ENCODE measurements at regions not wholly inside any gene's neighbourhood (a gene's known extent, or its start where the extent isn't known, plus 50 kb on each side); places are given as distances from the start of the nearest gene placed in this dataset.
"Not testable (repeated sequence)": the region's sequence is repeated elsewhere in the genome, so short reads cannot be mapped to it uniquely, and the experiment has no call there.

DNA sequence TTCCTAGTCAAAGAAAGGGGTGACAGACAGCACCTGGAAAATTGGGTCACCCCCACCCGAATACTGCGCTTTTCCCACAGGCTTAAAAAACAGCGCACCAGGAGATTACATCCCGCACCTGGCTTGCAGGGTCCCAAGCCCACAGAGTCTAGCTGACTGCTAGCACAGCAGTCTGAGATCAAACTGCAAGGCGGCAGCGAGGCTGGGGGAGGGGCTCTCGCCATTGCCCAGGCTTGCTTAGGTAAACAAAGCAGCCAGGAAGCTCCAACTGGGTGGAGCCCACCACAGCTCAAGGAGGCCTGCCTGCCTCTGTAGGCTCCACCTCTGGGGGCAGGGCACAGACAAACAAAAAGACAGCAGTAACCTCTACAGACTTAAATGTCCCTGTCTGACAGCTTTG lies 792.6 kb downstream of the NTRK3 start:
- DNase-seq, result not testable (repeated sequence)

DNA sequence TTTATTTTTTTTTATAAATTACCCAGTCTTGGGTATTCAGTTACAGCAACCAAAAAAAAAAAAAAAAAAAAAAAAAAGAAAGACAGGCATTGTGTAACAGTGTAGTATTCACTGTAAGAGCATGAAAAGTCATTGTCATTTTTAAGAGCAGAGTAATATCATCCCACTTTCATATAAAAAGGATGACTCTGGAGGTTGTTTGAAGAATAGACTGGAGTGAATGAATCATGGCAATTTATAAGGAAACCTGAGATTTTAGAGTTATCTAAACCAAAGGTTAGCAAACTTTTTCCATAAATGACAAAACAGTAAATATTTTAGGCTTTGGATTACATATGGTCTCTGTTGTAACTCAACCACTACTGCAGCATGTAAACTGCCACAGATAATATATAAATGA lies 794.9 kb downstream of the NTRK3 start:
- DNase-seq, result no peak

DNA sequence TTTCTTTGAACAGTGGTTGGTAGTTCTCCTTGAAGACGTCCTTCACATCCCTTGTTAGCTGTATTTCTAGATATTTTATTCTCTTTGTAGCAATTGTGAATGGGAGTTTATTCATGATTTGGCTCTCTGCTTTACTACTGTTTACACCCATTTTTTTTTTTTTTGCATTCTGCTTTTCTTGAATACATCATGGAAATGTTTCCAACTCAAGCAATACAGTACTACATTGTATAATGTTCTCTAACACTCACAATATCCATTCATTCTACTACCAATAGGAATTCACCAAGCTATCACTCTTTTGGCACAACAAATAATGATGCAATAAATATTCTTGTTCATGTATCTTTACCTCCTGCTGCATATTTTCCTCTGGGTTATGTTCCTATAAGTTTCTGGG lies 801.7 kb downstream of the NTRK3 start:
- DNase-seq, result no peak

DNA sequence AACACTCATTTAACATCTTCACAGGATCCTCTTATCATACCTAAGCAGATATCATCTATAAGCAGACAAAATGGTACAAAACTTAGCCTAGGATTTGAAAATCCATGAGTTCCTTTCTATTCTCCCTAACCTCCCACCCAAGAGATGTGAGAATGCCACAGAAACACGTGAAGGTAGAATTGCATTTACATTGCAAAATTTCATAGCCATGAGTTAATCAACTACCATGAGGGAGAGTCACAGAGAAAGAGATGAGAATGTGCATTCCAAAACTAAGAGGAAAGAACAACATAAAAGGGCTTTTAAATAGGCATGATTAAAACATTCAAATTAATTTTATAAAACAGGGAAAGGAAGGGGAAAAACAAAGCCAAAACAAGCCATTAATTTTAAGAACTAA lies 806.2 kb downstream of the NTRK3 start:
- no peak for DNase-seq

DNA sequence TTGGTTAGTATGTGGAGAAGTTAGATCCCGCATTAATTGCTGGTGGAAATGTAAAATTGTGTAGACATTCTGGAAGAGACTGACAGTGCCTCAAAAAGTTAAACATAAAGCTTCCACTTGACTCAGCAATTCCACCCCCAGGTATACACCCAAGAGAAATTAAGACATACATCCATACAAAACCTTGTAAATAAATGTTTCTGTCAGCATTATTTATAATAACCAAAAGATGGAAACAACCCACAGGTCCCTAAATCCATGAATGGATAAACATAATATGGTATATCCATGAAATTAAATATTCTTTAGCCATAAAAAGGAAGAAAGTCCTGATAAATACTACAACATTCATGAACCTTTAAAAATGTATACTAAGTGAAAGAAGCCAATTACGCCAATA lies 817.4 kb downstream of the NTRK3 start:
- DNase-seq, result no peak

DNA sequence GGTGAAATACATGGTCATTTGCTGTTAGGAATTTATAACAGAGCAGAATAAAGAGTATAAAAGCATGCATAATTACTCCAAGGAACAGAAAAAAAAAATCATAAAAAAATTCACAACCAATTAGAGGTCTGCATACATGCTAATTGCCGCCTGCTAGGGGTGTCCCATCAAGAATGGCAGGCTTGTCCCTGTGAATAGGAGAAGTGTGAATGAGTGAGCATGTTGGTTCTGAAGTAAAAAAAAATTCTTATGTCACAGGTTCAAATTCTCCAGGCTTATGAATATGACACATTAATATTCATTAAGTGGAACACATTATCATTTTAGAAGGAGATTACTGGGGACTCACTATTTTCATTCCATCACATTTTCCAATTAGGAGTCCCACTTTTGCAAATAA lies 822.7 kb downstream of the NTRK3 start:
- DNase-seq, result no peak

DNA sequence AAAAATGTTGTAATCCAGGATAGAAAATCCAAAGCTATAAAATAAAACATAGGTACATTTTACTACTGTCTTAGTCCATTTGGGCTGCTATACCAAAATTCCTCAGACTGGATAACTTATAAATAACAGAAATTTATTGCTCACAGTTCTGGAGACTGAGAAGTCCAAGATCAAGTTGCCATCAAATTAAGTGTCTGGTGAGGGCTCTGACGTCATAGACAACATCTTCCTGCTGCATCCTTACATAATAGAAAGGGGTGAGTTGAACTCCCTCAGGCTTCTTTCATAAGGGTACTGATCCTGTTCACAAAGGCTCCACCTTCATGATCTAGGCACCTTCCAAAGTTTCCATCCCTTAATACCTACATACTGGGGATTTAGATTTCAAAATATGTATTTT lies 826.8 kb downstream of the NTRK3 start:
- DNase-seq, result no peak

DNA sequence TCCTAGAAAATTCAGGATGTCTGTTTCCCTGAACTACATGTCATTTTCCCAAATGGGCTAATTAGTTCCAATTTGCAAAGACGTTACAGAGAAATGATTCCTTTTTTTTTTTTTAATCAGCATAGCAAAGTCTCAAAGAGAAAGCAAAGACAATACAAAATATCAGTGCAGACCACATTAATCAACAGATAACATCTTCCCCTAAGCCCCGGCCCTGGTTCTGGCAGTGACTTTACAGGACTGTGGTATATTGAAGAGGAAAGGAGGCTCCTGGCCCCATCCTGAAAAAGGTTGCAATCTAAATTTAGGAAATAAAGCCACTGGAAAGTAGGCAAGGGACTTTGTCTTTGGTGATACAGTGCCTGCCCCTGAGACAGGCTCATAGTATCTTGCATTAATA lies 836.5 kb downstream of the NTRK3 start:
- DNase-seq, result no peak

DNA sequence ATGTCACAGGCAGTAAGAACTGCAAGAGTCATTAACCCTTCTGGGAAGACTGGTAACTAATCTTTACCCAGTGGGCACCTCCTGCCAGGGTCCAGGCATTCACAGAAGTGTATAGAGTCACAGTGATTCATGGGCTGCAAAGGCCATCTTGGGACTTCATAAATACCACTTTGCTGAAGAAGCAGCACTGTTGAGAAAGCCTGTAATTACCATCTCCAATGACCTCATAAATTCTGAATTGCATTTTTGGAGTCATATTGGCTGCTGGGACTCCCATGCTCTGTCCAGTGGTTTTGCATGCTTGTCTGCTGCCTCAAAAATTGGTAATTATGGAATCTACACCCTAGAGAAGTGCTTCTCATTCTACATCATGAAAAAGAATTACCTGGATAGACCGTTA lies 837.2 kb downstream of the NTRK3 start:
- DNase-seq, result no peak

DNA sequence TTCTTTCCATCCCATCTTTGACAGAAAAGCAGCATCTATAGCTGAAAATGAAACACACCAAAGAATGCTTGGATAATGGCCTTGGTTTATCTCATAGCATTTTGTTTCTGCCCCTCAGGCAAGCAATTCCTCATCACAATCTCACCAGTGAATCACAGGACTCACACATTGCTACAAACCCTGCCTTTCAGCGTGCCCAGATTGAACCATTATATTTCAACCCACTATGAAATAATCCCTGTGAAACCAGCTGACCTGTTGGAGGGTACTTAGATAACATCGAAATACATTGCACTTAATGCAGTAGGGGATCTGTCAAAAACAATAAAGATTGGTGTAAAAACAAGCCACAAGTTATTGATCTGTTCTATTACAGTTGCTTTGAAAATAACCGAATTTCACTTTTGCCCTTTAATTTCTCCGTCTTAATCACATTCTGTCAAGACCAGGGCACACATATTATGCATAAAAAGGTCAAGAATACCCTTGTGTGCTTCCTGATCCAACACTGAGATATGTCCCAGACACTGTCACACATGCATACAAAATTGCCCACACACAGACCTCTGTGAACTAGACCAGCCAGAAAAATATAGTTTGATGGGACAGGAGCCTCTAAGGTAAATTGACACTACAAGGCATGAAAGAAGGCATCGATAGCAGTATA lies 839.8 kb downstream of the NTRK3 start:
- no peak for DNase-seq

DNA sequence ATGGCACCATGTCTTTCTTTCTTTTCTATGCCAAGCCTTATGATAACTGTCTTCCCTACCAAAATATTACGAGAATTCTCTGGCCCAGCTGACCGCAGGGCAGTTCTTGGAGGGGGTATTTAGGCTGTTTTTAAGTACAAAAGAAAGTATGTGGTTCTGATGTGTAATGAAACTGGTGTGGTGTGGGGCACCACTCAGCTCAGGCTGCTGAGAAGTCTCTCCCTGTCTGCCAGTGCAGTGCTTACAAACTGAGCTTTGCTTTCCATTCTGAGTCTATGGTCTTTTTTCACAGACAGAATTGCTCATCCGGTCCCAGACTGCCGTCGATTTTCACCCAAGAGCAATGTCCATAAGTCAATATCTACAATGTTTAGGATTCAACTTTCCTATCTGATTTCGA lies 847.6 kb downstream of the NTRK3 start:
- DNase-seq, result no peak

DNA sequence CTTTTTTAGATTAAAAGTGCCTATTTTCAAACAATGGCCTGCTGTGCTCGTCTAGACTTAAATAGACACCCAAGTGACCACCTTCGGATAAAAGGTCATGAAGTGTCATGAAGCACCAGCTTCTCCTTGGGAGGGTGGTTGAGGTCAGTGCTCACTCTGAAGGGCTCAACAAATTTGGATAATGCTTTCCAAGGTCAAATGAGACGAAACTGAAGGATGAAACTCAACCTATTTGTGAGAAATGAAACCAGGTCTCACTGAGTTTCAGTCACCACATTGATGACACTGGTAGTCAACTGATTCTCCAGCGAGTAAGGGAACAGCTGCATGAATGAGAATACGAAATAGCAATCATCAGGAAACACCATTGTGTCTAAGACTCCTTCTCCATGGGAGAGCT lies 852.6 kb downstream of the NTRK3 start:
- DNase-seq, result no peak

DNA sequence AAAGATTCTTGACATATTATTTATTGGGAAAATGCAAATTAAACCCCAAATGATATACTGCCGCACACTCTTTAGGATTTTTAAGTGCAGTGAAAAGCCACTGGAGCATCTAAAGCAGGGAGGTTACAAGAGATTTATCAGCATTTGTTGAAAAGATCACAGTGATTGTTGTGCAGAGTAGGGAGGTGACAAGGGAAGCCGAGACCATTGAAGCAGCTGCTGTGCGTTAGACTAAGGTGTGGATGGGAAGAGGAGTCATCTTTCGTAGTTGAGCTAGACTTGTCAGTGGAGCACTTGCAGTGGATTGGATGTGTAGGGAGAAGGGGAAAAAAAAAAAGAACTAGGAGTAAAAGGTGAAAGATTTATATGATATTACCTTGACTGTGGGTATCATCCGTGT lies 854.6 kb downstream of the NTRK3 start:
- DNase-seq, result peak; percentile 12

DNA sequence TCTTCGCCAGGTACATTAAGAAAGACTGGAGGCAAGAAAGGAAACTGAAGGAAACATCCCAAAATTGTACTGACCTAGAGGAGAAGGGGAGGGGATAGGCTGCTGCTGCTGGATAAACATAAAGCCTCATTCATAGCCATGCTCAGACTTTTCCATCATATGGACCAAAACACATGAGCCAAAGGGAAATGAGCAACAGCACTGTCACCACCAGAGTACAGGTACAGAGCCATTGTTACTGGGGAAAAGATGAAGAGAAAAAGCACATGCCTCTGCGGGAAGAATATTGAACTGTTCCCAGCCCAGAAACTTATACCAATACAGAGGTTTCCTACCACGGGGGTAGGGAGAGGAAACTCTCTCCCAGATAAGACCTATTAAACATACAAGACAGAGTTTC lies 861.9 kb downstream of the NTRK3 start:
- no peak for DNase-seq

DNA sequence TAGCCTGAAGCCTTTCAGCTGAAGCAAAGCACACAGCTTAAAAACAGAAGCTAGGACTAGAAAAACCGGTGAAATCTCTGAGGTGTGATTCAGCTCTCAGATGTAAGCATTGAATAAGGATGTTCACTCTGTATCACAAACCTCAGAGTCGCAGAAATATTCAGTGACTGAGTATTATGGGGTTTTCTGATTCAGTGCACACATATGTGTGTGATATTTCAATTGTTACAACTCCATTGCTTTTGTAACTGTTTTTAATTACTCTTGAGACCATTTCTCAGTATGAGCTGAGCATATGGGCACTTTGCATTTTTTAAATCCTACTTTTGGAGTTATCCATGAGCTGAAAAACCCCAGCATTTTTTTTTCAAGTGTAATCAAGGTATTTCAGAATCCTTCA lies 868.8 kb downstream of the NTRK3 start:
- no peak for DNase-seq

DNA sequence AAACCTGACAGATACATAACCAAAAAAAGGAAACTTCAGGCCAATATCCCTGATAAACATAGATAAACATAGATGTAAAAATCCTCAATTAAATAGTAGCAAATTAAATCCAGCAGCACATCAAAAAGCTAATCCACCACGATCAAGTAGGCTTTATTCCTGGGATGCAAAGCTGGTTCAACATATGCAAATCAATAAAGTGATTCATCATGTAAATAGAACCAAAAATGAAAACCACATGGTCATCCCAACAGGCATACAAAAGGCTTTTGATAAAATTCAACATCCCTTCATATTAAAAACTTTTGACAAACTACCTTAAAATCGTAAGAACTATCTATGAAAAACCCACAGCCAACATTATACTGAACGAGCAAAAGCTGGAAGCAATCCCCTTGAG lies 882.2 kb downstream of the NTRK3 start:
- no peak for DNase-seq

DNA sequence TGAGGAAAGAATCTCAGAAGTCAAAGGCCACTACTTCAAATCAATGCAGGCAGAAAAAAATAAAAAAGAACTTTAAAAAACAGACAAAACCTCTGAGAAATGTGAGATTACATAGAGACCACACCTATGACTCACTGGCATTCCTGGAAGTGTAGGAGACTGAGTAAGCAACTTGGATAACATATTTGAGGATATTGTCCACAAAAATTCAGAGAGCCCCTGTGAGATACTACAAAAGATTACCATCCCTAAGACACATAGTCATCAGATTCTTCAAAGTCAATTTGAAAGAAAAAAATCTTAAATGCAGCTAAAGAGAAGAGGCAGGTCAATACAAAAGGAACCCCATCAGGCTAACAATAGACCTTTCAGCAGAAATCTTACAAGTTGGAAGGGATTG lies 887.3 kb downstream of the NTRK3 start:
- no peak for DNase-seq

DNA sequence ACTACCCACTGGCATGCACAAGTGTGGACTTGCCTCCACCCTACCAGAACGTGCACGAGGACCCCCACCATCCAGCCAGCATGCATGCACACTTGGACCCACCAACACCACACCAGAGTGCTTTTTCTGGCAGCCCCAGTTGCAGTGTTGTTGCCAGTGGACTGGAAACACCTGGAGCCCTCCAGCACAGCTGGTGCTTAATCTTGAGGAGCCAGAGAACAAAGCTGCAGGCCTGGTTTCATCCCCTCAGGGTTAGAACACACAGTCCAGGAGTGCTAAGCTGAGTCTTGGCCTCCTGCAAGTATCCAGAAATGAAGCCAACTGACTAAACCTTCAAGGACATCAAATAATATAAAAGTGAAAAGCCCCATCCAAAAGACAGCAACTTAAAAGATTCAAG lies 888.0 kb downstream of the NTRK3 start:
- DNase-seq, result no peak

DNA sequence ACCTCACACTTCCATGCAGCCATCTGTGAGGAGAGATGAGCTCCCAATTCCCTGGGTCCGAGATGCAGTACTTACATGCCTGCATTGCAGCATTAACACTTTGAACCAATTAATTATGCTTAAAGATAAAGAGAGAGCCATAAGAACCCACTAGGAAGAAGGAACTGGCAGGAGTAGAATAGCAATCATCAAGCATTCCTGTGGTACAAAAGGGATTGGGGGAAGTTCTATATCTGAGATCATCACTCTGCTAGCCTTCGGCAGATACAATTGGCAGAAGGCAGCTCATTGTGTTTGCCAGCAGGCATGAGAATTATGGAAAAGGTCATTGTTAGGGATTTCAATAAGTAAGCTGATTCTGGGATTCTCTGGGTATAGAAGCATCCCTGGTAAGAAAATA lies 891.4 kb downstream of the NTRK3 start:
- DNase-seq, result no peak

DNA sequence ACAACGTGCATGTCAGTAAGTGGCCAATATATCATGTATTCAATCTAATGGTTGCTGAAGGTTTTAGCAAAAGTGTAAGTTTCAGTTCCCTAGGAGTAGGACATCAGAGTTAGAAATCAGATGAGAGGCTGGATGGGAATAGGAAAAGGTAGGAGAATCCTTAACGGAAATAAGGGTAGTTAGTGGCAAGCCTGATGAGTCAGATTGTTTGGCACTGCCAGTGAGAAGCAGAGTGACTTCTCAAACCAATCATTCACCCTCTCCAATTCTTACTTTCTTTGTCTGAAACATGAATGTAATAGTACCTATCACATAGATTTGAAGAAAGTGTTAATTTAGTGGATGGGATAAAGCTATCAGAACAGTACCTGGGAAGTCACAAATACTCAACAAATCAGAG lies 894.0 kb downstream of the NTRK3 start:
- DNase-seq, result no peak

DNA sequence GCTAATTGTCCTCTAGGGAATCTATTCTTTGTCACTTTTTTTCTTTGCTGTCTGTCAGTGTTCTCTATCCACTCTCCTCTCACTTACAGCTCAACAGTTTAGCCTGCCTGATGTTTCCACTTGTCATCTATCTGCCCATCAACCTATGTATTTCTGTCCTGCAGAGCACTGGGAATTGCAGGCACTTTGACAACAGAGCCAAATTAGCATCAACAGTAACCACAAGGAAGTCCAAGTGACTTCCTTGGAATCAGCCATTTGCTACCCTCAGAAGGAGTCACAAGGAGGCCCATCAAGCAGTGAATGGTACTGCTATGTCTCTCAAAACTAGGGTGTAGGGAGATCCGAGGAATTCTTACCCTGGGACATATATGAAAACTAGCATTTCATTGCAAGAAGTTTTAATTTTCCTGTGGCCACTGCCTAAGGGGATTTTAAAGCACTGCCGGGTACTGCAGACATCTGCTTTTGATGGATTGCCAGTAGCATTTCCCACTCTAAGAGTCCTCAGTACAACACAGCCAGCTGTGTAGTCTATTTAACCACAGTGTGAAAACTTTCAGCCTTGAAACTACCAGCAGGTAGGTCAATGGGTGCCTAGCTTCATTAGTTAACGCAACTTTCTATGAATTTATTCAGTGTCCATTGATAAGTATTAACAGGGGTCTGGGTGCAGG lies 898.8 kb downstream of the NTRK3 start:
- no peak for DNase-seq

DNA sequence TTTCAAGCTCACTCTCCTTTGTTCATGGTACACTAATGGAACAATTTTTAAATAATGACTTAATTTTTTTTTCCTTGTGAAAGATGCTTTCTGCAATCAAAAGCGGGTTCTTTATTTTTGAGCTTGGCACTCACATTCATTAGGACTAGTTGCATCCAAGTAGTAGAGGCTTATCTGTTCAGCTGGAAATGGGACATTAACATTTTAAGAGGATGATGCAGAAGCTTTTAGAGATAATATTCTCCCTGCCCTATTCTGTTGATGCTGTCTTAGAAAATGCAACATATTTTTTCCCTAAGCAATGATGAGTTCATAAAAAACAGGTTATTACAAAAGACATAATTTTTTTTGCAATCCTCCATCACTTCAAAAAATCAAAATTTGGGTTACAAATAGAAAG lies 900.6 kb downstream of the NTRK3 start:
- no peak for DNase-seq

DNA sequence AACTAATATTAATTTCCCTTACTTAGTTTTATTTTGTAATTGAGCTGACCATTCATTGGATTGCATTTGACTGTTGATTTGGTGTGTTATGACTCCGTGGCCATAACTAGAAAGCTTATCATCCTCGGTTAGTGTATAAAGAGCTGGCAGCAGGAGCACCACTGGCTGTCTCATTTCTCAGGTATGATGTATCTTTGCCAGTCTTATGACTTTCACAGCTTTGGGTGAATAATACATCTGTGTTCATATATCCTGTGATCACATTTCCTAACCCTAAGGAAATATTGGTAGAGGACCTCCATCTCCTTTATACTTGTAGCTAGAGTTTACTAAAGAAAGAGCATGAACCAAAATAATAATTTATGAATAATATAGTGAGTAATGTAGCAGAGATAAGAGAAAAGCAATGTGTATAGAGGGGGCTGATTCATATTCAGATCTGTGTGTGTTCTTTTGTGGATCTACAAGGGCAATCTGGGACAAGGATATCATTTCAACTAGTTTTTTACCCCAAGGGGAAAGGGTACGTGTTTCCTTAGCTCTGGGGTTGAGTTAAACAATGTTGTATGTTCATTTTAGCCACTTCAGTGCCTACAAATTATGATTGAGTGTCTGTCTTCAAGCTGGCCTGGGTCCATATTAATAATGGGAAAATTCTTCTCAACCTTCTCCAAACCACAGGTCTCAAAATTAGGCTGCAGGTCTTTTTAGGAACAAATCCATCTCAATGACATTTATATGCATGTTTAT lies 901.7 kb downstream of the NTRK3 start:
- no peak for DNase-seq

DNA sequence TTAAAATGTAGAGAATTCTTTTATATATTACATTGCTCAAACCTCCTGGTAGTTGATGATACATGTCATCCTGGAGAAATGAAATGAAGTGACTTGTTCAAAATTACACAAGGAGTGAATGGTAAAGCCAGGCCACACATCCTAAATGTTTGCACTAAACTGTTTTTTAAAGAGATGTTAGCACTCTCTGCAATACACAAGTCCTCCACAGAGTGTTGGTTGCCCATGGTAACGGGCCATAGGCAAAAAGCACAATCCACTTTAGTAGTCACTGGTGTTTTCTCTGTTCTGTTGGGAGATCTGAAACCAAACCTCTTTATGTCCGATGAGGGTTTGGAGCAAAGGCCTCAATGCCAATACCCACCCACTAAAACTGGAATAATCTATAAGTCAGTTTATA lies 907.4 kb downstream of the NTRK3 start:
- DNase-seq, result no peak

All from left kidney (tissue), 1 donor.